ENCODE measurements at regions not wholly inside any gene's neighbourhood (a gene's known extent, or its start where the extent isn't known, plus 50 kb on each side); places are given as distances from the start of the nearest gene placed in this dataset.

DNA sequence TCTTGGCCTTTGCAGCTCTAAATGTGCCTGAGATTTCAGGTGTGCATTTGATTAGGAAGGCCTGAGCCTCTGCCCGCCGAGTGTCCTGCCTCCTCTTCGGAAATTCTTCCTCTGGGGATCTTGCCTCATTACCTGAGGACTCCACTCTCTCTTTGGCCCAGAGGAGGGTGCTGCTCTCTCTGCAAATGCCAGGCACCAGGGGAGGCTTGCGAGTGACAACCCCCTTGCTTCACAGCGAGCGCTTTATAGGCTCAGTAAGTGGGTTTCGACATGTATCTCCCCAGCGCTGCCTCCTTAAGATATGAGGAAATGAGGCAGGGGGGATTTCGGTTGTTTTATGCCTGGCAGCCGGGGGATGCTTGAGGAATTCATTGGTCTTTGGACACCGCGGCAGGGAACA, 423.9 kb downstream of the GLRX3 start:
- DNase-seq (ENCODE audit: low spot score), result no peak

DNA sequence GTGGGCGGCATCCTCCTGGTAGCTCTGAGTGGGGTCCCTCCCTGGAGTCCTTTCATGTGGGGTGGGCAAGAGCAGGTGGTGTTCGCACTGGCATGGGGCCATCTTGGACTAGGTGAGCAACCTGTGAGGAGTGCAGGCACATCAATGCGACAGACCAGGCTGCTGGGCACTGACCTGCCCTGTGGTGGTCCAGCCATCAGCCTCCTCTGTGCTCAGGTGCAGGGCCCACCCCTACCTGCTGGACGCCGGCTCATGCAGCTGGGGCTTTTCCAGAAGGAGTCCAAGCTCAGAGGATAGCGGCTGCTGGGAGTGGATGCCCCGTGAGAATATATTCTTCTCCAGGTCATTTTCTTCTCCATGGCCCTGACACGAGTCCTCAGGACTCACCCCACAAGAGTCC, 424.4 kb downstream of the GLRX3 start:
- no peak for DNase-seq (ENCODE audit: low spot score)

DNA sequence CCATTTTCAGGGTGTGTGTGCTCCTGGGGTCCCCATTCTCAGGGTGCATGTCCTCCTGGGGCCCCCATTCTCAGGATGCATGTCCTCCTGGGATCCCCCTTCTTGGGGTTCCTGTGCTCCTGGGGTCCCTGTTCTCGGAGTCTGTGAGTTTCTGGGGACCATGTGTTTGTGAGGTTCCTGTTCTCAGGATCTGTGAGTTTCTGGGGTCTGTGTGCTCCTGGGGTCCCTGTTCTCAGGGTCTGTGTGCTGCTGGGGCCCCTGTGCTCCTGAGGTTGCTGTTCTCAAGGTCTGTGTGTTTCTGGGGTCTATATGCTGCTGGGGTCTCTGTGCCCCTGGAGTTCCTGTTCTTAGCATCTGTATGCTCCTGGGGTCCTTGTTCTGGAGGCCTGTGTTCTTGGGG, 425.5 kb downstream of the GLRX3 start:
- DNase-seq (ENCODE audit: low spot score), result no peak

DNA sequence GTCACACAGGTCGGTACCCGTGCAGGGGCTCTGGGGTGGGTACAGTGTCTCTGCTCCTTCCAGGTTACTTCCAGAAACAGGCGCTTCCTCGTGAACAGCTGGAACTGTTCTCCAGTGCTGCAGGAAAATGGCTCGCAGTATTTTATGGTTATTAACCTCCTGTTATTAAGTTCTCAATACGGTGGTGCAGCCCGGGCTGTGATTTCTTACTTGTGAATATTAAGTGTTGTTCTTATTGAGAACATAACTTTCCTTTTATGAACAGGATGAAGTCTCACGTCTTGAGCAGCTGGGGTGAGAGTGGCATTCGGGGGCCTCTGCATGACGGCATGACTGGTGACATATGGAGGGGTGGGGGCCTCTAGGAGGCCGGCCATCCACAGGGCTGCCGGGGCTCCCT, 430.8 kb downstream of the GLRX3 start:
- DNase-seq (ENCODE audit: low spot score), result no peak

DNA sequence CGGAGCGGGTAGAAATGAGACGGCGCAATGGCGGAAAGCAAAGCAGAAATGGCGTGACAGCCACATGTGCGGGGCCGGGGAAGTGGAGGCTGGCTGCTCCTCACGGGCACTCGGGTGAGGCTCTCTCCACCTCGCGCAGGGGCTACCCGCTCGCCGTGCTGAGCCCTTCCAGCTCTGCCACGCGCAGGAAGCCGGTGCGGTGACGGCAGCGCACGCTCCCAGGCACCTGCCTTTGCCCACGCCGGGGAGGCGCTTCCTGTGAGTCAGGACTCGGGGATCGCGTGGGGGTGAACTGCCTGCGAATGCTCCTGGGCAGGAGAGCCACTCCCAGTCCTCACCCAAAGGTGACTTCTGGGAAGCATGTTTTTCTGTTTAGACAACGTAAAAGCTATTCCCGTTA, 431.2 kb downstream of the GLRX3 start:
- DNase-seq (ENCODE audit: low spot score), result no peak

DNA sequence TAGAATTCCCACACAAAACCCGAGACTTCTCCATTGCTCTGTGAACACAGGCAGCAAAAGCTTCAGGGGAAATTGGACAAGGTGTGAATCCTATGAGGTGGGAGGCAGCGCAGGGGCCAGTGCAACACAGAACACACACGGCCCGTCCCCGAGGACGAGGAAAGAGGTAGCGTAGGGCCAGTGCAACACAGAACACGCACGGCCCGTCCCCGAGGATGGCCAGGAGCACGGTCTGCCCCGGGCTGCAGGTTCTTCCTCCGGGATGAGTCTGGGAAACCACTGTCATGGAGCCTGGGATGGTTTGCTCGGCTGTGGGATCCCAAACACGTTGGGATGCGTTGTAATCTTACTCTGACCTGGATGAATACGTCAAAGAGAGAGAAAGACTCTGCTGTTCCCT, 432.1 kb downstream of the GLRX3 start:
- DNase-seq (ENCODE audit: low spot score), result no peak

DNA sequence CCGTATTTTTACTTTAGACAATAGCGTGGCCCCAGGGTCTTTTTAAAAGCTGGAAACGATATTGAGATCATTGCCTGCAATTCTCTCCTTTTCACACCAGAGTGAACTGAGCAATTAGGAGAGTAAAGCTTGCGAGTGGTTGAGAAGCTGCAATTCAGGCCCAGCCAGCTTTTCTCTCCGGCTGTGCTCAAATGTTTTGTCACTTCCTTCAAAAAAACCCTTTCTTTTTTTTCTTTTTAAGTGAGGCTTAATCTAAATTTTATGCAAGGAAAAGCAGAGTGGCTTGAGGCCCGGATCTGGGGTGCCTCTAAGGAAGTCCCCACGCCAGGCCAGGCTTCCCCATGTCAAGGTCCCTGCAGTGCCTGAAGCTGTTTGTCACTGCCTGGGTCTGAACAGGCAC, 433.9 kb downstream of the GLRX3 start:
- no peak for DNase-seq (ENCODE audit: low spot score)

DNA sequence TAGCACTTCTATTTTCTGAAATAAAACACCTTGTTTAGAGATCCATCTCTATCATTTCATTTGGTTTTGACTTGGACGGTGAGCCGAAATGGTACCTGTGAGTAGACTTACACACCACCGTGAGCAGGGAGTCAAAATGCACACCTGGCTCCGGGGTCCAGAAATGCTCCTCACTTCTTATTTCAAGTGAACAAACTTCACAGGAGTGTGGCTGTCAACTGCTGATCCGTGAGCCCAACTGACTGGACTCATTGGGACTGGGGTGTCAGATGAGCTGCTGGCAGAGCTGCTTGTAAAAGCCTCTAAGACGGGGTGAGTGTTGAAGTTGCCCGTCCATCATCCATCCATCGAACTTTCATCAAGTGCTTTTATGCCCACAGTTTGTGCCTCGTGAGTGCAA, 435.5 kb downstream of the GLRX3 start:
- DNase-seq (ENCODE audit: low spot score), result no peak

DNA sequence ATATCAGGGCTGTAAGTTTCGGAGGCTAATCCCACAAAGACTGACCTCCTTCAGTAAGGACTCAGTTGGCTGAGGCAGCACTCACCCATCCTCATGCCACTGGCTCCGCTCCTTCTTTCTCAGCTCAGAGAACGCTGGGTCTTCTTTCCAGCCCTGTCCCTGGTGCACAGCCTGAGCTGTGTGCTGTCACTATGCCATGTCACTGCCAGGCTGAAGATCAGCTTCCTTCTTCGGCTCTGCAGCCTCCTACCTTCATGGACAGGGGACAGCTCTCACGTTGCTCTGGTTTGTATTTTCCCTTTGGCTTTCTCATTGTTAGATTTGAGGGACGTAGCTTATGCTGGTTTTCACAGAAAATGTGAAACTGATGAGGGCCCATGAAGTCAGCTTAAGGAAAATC, 437.3 kb downstream of the GLRX3 start:
- DNase-seq (ENCODE audit: low spot score), result no peak

DNA sequence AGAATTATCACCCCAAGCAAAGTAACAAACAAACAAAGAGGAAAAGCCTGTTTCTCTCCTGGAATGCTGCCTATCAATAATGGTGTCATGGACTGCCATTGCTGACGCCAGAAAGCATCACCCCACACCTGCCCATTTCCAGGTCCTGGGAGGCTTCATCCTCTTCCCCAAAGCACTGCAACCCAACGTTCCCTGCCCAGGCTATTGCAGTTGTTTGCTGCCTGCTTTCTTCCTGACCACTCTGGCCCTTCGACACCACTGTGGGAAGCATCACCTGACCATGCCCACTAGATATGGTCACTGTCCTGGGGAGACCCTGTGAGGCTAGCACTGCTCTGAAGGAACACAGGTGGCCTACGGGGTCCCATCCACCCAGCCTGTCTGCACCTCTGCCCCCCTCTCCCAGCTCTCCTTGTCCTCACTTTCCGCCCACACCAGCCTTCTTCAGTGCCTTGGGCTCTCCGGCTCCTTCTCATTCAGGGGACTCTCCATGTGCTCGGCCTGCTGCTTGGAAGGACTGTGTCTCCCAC, 439.6 kb downstream of the GLRX3 start:
- no peak for DNase-seq (ENCODE audit: low spot score)

DNA sequence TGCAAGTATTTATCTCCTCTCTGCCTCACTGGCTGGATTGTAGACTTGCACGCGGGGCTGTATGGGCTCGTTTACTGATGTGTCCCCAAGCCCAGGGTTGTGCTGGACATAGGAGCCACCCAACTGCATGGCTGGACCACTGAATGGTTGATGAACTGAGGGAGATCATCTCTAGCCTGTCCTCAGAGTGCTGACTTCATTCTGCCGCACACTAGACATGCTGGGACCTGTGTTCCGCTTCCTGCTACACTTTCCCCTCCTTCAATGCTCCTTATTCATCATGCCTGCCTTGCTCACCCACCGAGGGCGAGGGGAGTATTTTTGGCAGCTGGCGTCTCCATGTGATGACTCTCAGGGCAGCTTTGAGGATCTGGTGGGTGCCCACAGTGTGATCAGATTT, 440.2 kb downstream of the GLRX3 start:
- no peak for DNase-seq (ENCODE audit: low spot score)

DNA sequence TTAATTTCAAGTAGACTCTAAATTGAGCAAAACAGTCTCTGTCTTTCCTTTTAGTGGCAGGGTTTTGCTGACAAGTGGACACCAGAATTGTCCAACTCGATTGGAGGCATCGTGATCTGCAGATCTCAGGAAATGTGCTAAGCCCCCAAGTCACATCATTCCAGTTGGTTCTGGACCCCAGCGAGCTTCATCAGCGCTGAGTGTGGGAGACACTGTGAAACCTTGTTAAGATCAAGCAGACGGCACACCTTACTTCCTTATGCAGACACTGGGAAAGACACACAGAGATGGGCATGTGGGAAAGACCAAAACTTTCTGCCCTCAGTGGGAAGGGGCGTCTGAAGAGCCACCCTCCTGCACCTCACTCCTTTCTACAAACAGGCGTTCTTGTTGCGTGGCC, 440.8 kb downstream of the GLRX3 start:
- DNase-seq (ENCODE audit: low spot score), result no peak

DNA sequence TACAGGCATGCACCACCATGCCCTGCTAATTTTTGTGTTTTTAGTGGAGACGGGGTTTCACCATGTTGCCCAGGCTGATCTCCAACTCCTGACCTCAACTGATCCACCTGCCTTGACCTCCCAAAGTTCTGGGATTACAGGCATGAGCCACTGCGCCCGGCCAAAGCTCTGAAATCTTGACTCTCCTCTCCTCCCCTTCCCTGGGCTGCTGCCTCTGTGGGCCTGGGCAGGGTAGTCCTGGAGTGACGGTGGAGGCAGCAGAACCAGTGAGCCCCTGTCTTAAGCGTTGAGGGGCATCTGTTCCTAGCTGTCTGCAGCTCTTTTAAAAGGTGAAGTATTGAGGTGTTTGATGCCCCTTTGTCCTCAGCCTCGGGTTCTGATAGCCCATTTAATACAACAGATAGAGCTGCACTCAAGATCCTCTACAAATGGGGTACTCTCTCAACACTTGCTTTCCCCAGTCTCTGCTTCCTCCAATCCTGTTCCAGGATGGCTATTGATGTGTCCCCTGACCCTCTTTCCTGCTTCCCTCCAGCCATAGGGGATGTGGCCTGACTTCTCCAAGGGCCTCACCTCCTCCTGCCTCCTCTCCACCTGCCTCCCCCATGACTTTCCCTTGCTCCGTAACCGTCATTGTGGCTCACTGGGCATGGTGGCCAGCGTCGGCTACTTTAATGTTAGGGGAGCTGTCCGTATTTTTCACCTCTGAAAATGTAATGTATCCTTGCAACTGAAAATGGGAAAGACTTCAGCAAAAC, 442.5 kb downstream of the GLRX3 start:
- DNase-seq (ENCODE audit: low spot score), result no peak

DNA sequence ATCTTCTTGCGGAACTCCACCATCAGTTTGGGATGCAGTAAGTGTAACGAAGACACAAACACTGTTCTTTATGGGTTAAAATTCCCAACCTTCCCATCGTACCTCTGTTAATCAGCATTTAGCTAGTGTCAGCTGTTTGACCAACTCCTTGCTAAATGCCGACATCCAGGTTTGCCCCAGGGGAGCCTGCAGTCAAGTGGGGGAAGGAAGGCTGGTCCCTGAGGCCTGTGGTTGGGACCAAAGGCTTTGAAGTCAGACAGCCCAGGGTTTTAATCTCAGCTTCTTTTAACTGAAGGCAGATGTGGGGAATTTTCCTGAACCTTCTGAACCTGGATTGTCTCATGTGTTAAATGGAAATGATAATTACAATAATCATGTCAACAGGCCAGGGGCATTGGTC, 443.7 kb downstream of the GLRX3 start:
- no peak for DNase-seq (ENCODE audit: low spot score)

DNA sequence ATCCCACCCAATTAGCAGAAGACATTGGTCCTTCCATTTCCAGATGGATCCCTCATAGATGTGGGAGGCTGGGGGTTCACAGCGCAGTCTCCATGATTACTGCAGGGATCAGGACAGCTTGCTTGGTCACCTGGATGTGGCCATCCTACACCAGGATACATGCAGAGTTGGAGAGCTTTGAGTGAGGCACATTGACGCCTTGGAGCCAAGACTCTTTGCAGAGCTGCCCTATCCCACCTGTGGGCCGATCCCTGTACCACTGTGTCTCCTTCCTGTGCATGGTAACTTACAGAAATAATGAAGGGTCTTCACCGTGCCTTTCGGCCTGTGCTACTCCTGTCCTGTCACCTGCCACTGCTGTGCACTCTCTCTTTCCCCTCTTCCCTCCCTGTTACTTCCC, 444.8 kb downstream of the GLRX3 start:
- DNase-seq (ENCODE audit: low spot score), result no peak

DNA sequence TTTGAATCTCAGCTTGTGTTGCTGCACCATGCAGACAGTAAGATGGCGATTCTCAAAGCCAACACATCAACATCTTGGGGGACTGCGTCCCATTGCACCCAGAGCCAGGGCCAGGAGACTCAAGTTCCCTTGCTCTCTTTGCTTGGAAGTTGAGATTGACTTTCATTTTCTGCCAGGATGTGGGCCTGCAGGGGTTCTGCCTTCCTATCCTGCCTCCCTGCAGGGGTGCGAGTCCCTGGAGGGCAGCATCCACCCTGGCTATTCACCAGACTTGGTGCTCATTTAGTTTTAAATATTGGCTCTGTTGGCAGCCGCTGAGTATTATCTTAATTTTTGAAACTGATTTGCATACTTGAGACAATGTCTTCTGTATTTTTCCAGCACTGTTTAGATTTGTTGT, 451.5 kb downstream of the GLRX3 start:
- no peak for DNase-seq (ENCODE audit: low spot score)

DNA sequence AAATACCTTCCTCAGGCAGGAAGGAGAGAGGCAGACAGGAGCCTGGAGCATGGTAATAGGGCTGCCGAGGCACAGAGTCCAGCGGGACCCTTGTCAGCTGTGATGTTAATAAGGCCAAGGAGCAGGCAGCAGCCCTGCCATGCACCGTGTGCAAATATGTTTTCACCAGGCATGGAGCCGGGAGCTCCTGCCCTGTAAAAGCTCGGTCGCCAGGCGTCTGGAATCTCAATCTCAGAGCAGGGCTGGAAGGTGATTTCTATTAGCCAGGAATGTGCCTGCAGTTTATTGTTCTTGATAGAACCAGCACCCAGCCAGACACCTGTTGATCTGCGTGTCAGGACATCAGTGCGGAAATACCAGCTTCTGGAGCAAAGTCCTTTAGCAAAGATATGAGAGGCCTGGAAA, 469.8 kb downstream of the GLRX3 start:
- DNase-seq (ENCODE audit: low spot score), result no peak

DNA sequence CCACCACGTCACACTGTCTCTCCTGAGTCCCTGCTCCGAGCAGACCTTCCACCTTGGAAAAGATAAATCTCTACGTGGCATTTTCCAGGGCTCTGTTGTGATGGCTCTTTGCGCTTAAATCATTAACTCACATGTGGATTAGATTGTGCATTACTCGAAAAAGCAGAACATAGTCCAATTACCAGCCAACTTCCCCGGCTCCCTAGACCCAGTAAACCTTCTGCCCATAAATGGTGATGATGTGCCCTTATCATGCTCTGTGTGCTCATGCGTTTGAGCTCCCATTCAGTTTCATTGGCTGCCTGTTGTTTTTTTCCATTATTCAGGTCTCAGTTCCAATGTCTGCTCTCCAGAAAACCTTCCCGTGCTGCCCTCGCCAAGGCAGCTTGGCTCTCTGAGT, 471.2 kb downstream of the GLRX3 start:
- no peak for DNase-seq (ENCODE audit: low spot score)

DNA sequence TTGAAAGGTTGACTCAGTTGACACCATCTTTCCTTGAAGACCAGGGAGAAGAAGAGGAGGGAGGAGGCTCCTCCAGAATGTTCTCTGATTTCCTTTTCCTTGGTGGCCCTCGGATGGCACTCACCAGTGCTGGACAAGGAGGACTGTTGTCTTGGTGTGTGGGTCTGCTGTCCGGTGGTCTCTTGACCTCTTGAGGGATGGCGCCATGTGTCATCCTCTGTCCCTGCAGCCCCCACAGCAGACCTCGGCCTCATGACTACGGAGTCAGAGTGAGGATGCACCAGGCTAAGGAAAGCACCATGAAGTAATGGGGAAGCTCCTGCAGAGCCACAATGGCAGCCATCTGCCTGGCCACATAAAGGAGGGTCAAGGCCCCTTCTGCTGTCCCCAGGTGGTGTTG, 475.0 kb downstream of the GLRX3 start:
- DNase-seq (ENCODE audit: low spot score), result no peak

DNA sequence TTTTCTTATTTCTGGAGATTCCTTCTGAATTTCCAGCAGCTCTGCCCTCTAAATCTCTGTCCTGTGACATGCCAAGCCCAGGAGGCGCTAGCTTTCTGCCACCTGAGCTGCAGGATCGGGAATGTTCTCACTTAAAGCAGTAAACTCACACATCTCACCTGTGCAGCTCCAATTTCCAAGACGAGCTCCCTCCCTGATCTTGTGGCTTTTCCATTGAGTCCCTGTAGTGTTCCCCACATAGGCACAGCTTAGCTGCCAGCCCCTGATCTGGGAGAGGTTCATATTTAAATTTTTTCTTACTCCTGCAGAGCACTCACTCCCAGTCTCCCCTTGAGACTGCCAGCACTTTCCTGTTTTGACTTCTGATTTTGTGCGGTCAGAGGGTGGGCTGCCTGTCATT, 479.3 kb downstream of the GLRX3 start:
- DNase-seq (ENCODE audit: low spot score), result no peak

DNA sequence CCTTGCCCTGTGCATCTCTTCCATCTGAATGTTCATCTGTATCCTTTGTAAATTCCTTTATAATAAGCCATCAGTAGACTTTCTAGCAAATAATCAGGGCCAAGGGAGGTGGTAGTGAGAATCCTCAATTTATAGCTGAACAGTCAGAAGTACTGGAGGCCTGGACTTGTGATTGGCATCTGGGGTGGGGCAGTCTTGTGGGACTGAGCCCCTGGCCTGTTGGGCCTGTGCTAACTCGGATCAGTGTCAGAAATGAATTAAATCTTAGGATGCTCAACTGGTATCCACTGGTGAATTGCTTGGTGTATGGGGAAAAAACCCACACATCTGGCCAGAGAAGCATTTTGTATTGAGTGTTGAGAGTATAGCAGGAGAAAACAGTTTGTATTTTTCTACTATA, 481.8 kb downstream of the GLRX3 start:
- DNase-seq (ENCODE audit: low spot score), result no peak

DNA sequence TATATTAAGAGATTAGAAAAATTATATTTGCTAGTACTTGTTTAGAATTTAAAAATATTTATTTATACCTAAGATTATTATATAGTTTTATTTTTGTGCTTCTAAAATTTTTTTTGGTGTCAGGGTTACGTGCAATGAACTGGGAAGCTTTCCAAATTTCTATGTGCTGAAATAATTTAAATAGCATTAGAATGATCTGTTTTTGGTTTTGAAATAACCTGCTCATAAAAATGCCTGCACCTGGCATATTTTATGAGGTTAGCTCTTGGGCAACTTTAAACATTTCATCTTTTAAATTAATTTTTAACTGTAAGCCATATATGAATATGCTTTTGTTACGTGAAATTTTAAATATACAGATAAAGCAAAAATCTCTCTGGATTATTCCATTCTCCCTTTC, 482.5 kb downstream of the GLRX3 start:
- DNase-seq (ENCODE audit: low spot score), result no peak

DNA sequence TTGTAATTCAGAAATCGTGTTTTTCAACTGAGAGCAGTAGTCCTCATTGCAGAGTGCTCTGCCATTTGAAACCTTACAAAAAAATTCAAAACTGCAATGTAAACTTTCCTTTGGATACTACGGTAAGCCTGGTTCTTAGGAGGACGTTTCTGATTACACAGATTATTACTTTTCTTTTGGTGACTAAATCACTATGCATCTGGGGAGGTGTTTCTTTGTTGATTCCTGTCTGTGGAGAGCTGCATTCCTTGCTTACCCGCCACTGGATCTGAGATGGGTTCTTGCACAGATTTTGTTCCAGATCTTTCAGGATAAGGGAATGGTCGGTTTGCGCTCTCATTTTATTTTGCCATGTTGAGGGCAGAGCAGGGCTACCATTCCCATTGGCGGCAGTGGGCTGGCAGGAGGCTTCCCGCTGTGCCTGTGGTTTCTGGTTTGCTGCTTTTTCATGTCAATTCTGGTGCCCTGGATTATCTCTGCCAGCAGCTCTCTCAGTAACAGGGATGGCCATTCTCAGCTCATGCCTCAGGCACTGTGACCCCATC, 485.1 kb downstream of the GLRX3 start:
- no peak for DNase-seq (ENCODE audit: low spot score)

DNA sequence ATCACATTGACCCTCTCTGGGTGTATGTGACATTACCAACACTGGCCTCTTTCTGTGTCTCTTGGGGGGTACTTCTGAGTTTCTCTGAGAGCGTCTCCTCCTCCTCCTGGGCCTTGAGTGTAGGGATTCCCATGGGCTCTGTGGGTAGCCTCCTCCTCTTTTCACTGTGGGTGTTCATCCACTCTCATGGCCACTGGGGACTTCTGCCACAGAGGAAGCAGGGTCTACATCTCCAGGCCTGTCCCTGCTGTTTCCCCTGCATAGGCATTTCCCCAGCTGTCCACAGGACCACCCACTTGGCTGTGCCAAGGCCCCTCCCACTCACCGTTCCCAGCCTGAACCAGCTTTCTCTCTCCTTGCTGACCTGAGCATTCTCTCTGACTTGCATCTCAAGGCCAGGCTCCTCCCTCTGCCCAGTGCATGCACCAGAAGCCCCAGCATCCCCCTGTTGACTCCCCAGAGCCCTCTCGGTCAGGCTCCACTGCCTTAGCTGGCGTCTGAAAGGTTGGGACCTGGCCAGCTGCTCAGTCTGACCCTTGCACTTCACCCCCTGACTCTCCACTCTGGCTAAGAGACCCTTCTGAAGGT, 487.6 kb downstream of the GLRX3 start:
- no peak for DNase-seq (ENCODE audit: low spot score)
